Bronchial epithelial cell (primary cell): ENCODE measurements at regions not wholly inside any gene's neighbourhood (a gene's known extent, or its start where the extent isn't known, plus 50 kb on each side); places are given as distances from the start of the nearest gene placed in this dataset.

ENCODE experiments used
- DNase-seq: peaks from one replicate; pipeline ENCODE4 v3.0.0-alpha.2; 2010; ENCODE audit warnings: low read depth
- FAIRE-seq: peaks from 2 replicates; lab custom pipeline; 2011; peaks lifted over from hg19 to GRCh38; lab: Jason Lieb, UNC
- H3K27me3 ChIP-seq: 2 replicates; pipeline ENCODE4 v1.5.1; 2011; ENCODE audit warnings: low read length; ENCODE audit not compliant: control insufficient read depth, insufficient read depth
- H3K36me3 ChIP-seq: 2 replicates; pipeline ENCODE4 v1.5.1; 2011; ENCODE audit warnings: low read length; ENCODE audit not compliant: control insufficient read depth, insufficient read depth
- H3K4me3 ChIP-seq: 2 replicates; pipeline ENCODE4 v1.5.1; 2011; ENCODE audit warnings: mild to moderate bottlenecking, low read depth, low read length, control low read depth
- CTCF ChIP-seq: IDR thresholded peaks from 2 replicates; pipeline ENCODE4 v1.5.1; 2011; ENCODE audit warnings: mild to moderate bottlenecking, moderate library complexity, low read length, control low read depth, inconsistent platforms; ENCODE audit not compliant: insufficient read depth, severe bottlenecking

DNA sequence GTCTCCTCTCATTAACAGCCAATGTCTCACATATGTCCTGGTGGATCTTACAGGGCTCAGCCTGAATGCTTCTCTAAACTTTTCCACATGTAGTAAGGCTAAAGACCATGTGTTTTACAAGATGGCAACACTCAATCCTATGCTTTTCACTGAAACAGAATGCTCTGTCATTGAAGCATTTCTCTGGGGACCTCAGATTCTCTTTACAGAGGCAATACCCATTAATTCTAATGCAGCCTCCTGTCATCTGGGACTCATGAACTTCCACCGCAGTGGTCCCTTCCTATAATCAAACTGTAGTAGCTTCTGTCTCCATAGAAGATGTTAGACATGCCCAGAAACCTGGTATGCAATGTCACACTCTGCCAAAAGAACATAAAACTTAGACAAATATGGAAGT lies 926.6 kb upstream of the RBFOX1 start:
- Histone ChIP-seq H3K4me3 (no peak overlapping the region), H3K36me3 (no peaks in the 10 kb centered on the region), H3K27me3 (no peaks in the 10 kb centered on the region)
- no peak for TF ChIP-seq CTCF
- DNase-seq (no peak), FAIRE-seq (no peak)

DNA sequence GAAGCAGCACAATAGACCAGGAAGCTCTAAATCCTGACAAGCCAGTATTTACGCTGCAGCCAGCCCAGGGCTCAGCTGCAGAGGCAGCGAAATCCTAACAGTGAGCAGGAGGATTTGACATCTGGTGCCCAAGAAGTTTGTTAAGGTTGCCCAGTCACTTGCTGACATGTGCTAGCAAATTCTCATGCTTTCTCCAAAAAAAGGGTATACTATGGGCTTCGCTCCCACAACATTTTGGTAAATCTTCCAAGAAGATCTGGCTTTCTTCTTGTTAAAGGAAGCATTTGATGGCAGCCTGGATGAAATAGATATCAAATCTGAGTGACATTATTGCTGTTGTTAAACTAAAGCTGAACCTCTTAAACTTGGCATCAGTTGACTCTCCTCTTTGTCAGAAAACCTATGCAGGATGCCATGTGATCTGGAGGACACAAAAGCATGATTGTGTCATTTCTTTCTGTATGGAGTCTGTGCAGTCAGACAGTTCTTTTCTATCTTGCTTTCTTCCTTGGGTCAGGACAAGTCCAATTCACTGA lies 949.7 kb upstream of the RBFOX1 start:
- FAIRE-seq = no peak
- no peaks in the 10 kb centered on the region for H3K36me3 ChIP-seq
- no peak for DNase-seq

DNA sequence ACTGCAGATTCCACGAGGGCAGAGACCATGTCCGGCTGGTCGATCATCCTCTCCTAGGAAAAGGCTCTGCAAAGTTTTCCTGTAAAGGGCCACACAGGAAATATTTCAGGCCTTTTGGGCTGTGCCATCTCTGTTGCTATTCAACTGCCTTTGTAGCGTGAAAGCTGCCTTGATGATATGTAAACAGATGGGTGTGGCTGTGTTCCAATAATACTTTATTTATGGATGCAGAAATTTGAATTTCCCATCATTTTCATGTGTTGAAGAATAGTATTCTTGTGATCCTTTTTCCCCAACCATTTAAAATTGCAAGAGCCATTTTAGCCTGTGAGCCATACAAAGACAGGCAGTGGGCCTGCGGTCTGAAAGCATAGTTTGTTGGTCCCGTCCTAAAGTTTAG lies 950.7 kb upstream of the RBFOX1 start:
- no peak for TF ChIP-seq CTCF
- no peak for FAIRE-seq
- no peak for DNase-seq
- H3K4me3 ChIP-seq = no peak overlapping the region
- H3K27me3 ChIP-seq = no peaks in the 10 kb centered on the region
- H3K36me3 ChIP-seq = no peaks in the 10 kb centered on the region

More for the DNA sequence above, 949.7 kb upstream of the RBFOX1 start:
- H3K4me3 ChIP-seq = no peak overlapping the region
- no peak for TF ChIP-seq CTCF
- H3K27me3 ChIP-seq = no peaks in the 10 kb centered on the region

- H3K27me3 ChIP-seq = no peaks in the 10 kb centered on the region
- TF ChIP-seq CTCF = no peak
- H3K4me3 ChIP-seq = no peak overlapping the region
- FAIRE-seq (no peak), DNase-seq (no peak)
- H3K36me3 ChIP-seq = no peaks in the 10 kb centered on the region
Measured at GRCh38 chr16:6377956-6378355, 954.7 kb upstream of the RBFOX1 start.

DNA sequence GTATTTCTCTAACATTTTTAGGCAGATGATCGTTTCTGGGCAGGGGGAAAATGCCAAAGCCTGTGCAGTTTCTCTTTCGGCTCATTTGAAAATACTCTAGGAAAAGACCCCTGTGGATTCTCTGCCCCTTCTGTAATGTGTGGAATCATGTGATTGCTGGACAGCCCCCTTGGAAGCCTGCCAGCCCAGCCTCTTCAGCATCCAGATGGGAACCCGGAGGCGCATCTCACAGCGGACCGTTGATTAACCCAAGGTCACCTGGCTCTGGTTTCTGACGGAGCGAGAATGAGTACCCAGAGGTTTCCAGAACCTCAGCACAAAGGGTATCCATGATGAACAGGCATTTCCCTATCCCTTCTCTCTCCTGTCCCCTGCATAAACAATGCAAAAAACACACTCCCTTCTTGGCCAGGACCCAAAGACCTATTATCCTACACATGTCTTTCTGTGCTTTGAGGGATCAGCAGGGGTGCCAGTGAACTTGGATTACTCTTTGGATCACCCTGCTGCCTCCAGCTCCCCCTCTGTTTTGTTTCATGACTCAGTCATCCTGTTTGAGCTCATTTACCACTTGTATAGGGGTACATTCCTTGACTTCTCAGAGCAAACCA lies 957.1 kb upstream of the RBFOX1 start:
- no peak overlapping the region for H3K4me3 ChIP-seq
- no peak for TF ChIP-seq CTCF

GRCh38 chr16:6374821-6375220 lies 957.8 kb upstream of the RBFOX1 start:
- no peak for TF ChIP-seq CTCF
- FAIRE-seq (no peak), DNase-seq (no peak)
- H3K36me3 ChIP-seq = no peaks in the 10 kb centered on the region
- no peak overlapping the region for H3K4me3 ChIP-seq
- no peaks in the 10 kb centered on the region for H3K27me3 ChIP-seq

More for the DNA sequence above, 957.1 kb upstream of the RBFOX1 start:
- no peaks in the 10 kb centered on the region for H3K36me3 ChIP-seq
- H3K27me3 ChIP-seq = no peaks in the 10 kb centered on the region
- FAIRE-seq (no peak), DNase-seq (no peak)
